Panc1 (cell line): ENCODE measurements at regions not wholly inside any gene's neighbourhood (a gene's known extent, or its start where the extent isn't known, plus 50 kb on each side); places are given as distances from the start of the nearest gene placed in this dataset.

Source experiments
- ATAC-seq: fragments of 200-7000 bp; cut with Tn5 transposase; 2 replicates; pipeline ENCODE4 v1.9.1; 2020; ENCODE audit warnings: mild to moderate bottlenecking, moderate library complexity
- BruUV-seq: library from RNA; stranded (reverse); fragments of 400-500 nt; replicated peaks from 2 replicates; lab custom pipeline; 2021; lab: Mats Ljungman, UMichigan
- CTCF ChIA-PET: fragments of 300-600 bp; sonication (Branson Sonifier 250); formaldehyde crosslinking; loops from one replicate; lab custom pipeline; 2022; ENCODE audit warnings: antibody characterized with exemption; lab: Charles Lee
- POLR2A ChIA-PET: fragments of 300-600 bp; sonication (Branson Sonifier 250); formaldehyde crosslinking; loops from one replicate; lab custom pipeline; 2022; ENCODE audit warnings: antibody characterized with exemption; lab: Charles Lee
- DNase-seq: peaks from one replicate; pipeline ENCODE4 v3.0.0-alpha.2; 2010; ENCODE audit warnings: low read depth, low spot score
- H3K27ac ChIP-seq: 2 replicates; pipeline ENCODE4 v1.5.1; 2011; ENCODE audit warnings: mild to moderate bottlenecking, low read length, inconsistent platforms
- H3K27me3 ChIP-seq: fragments of 200-500 bp; sonication (Bioruptor generic); 2 replicates; pipeline ENCODE4 v1.6.0; 2014; ENCODE audit warnings: low read length, inconsistent platforms; ENCODE audit not compliant: control insufficient read depth, insufficient read depth
- H3K36me3 ChIP-seq: fragments of 200-500 bp; sonication (Bioruptor generic); 2 replicates; pipeline ENCODE4 v1.5.1; 2014; ENCODE audit warnings: inconsistent platforms, mild to moderate bottlenecking, low read length, moderate library complexity; ENCODE audit not compliant: control insufficient read depth, insufficient read depth
- H3K4me1 ChIP-seq: 2 replicates; pipeline ENCODE4 v1.5.1; 2011; ENCODE audit warnings: inconsistent platforms, mild to moderate bottlenecking, low read length, moderate library complexity; ENCODE audit not compliant: control insufficient read depth, insufficient read depth
- H3K4me3 ChIP-seq, 2 experiments: 2 replicates each; pipeline ENCODE4 v1.5.1; 2011 to 2012; ENCODE audit warnings: low read depth in 2 of 2, low read length in 2 of 2, mild to moderate bottlenecking in 2 of 2, inconsistent platforms in 1 of 2, moderate library complexity in 1 of 2
- H3K9me3 ChIP-seq: fragments of 200-500 bp; sonication (Bioruptor generic); 2 replicates; pipeline ENCODE4 v1.5.1; 2014; ENCODE audit warnings: low read depth, mild to moderate bottlenecking, inconsistent platforms, low read length, moderate library complexity; ENCODE audit not compliant: control insufficient read depth, insufficient read depth
- CTCF ChIP-seq: fragments of 450-650 bp; IDR thresholded peaks from 2 replicates; pipeline ENCODE4 v1.5.1; 2017; ENCODE audit warnings: mild to moderate bottlenecking
- POLR2AphosphoS5 ChIP-seq: IDR thresholded peaks from 2 replicates; pipeline ENCODE4 v1.6.1; 2012; ENCODE audit warnings: mild to moderate bottlenecking, low read depth, low read length, moderate library complexity
- SIN3A ChIP-seq: IDR thresholded peaks from 2 replicates; pipeline ENCODE4 v1.6.1; 2012; ENCODE audit warnings: low read depth, mild to moderate bottlenecking, low read length, moderate library complexity, borderline replicate concordance; ENCODE audit not compliant: insufficient read depth
- TCF7L2 ChIP-seq: IDR thresholded peaks from 2 replicates; pipeline ENCODE4 v1.6.1; 2011; ENCODE audit warnings: mild to moderate bottlenecking, low read depth, low read length, inconsistent platforms
- in situ Hi-C: cut with HindIII; loops from 2 replicates; pipeline ENCODE4 v1.10.0; 2016; ENCODE audit warnings: low sequenced_read_pairs, low pct_unique_long_range_greater_than_20kb
- intact Hi-C: fragments of 100-400 bp; cut with micrococcal nuclease; formaldehyde crosslinking; loops from one replicate; pipeline ENCODE4 v1.10.0; 2022; ENCODE audit not compliant: unreplicated experiment
- TF ChIP-seq, protein P1 (sequence below), 2 experiments: IDR thresholded peaks; 2 replicates each; pipeline ENCODE4 v1.6.1; 2011 to 2012; ENCODE audit warnings: low read depth in 2 of 2, control low read depth in 1 of 2, low read length in 1 of 2, mild to moderate bottlenecking in 1 of 2, moderate library complexity in 1 of 2; ENCODE audit not compliant: insufficient read depth in 1 of 2

- ATAC-seq: no peak
- Histone ChIP-seq H3K4me3 (no peak overlapping the region), H3K27ac (no peak overlapping the region), H3K36me3 (no peaks in the 10 kb centered on the region), H3K27me3 (peaks cover 2% of the 10 kb centered on the region; the same call in 1 of the 2 replicates), H3K4me1 (no peaks in the 10 kb centered on the region), H3K9me3 (no peaks in the 10 kb centered on the region)
- intact Hi-C loops: no loop called here
- in situ Hi-C loops: no loop called here
- POLR2A ChIA-PET: no interaction called here
- TF ChIP-seq POLR2AphosphoS5 (no peak), CTCF (no peak), SIN3A (no peak), TCF7L2 (no peak)
- TF ChIP-seq, protein P1, sequence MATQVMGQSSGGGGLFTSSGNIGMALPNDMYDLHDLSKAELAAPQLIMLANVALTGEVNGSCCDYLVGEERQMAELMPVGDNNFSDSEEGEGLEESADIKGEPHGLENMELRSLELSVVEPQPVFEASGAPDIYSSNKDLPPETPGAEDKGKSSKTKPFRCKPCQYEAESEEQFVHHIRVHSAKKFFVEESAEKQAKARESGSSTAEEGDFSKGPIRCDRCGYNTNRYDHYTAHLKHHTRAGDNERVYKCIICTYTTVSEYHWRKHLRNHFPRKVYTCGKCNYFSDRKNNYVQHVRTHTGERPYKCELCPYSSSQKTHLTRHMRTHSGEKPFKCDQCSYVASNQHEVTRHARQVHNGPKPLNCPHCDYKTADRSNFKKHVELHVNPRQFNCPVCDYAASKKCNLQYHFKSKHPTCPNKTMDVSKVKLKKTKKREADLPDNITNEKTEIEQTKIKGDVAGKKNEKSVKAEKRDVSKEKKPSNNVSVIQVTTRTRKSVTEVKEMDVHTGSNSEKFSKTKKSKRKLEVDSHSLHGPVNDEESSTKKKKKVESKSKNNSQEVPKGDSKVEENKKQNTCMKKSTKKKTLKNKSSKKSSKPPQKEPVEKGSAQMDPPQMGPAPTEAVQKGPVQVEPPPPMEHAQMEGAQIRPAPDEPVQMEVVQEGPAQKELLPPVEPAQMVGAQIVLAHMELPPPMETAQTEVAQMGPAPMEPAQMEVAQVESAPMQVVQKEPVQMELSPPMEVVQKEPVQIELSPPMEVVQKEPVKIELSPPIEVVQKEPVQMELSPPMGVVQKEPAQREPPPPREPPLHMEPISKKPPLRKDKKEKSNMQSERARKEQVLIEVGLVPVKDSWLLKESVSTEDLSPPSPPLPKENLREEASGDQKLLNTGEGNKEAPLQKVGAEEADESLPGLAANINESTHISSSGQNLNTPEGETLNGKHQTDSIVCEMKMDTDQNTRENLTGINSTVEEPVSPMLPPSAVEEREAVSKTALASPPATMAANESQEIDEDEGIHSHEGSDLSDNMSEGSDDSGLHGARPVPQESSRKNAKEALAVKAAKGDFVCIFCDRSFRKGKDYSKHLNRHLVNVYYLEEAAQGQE (IDR thresholded peaks at IDR 0.05; ENCODE audit: insufficient read depth in 1 of 2, low read depth in 2 of 2, low read length in 1 of 2): no peak
- CTCF ChIA-PET: interaction anchor here (0.5 kb wide), 1 partner anchor 513 kb away, joined by 8 read pairs; no protein-coding TSS in a partner anchor
- BruUV-seq: no TSS peak
- DNase-seq: no peak
These were observed 492.1 kb downstream of the ARHGEF28 start for GRCh38 chr5:74118071-74118470.

DNA sequence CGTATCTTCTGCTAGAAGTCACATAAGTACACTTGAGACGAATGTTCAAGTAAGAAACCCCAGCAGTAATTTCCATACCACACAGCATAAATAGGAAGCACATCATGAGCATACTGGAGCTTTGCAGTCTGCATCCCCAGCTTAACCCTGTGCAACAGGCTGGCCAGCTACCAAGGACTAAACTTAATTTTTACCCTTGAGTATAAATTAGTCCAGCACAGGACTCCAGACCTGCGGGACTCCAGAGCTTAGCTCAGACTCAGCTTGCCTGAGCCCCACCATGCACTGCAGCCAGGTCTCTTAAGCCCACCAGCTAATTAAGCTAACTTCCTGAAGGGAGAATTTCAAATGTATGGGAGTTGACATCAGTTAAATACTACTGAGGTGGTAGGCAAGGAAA lies 491.0 kb downstream of the ARHGEF28 start:
- H3K27ac ChIP-seq: no peak overlapping the region
- H3K27me3 ChIP-seq: peaks cover 2% of the 10 kb centered on the region; the same call in 1 of the 2 replicates
- H3K9me3 ChIP-seq: no peaks in the 10 kb centered on the region
- POLR2A ChIA-PET: no interaction called here
- TF ChIP-seq TCF7L2 (no peak), POLR2AphosphoS5 (no peak), SIN3A (no peak), CTCF (no peak)
- TF ChIP-seq, protein P1 (IDR thresholded peaks at IDR 0.05; ENCODE audit: insufficient read depth in 1 of 2, low read depth in 2 of 2, low read length in 1 of 2): no peak
- in situ Hi-C loops (no loop called here), intact Hi-C loops (no loop called here)
- H3K36me3 ChIP-seq: no peaks in the 10 kb centered on the region
- H3K4me1 ChIP-seq: peaks cover 2% of the 10 kb centered on the region; the same call in 1 of the 2 replicates
- ATAC-seq: no peak
- CTCF ChIA-PET: no interaction called here
- no peak for DNase-seq
- H3K4me3 ChIP-seq: no peak overlapping the region
- no TSS peak for BruUV-seq
